ENCODE measurements at regions not wholly inside any gene's neighbourhood (a gene's known extent, or its start where the extent isn't known, plus 50 kb on each side); places are given as distances from the start of the nearest gene placed in this dataset.
"Not testable (repeated sequence)": the region's sequence is repeated elsewhere in the genome, so short reads cannot be mapped to it uniquely, and the experiment has no call there.

- H3K9me2 ChIP-seq (replicated peaks; ENCODE audit: low read depth, low read length) = not testable (repeated sequence)
- H3K4me2 ChIP-seq (ENCODE audit: low read depth, low read length, poor library complexity, severe bottlenecking) = peak overlapping the region; percentile 5
Measured at GRCh38 chr2:111596808-111597705, 286.9 kb downstream of the ANAPC1 start.

GRCh38 chr2:111598944-111599343 lies 285.0 kb downstream of the ANAPC1 start:
- not testable (repeated sequence) for H3K4me2 ChIP-seq (ENCODE audit: low read depth, low read length, poor library complexity, severe bottlenecking); H3K4me1 ChIP-seq (ENCODE audit: insufficient read depth, low read length, poor library complexity, severe bottlenecking); H3K9me3 ChIP-seq (ENCODE audit: insufficient read depth, low read depth, low read length); H3K27me3 ChIP-seq (ENCODE audit: insufficient read depth, low read length, poor library complexity, severe bottlenecking); H3K9me2 ChIP-seq (replicated peaks; ENCODE audit: low read depth, low read length); H4K20me1 ChIP-seq (ENCODE audit: insufficient read depth, low read length, poor library complexity, severe bottlenecking); H3F3A ChIP-seq (ENCODE audit: low read depth); H3K9ac ChIP-seq (ENCODE audit: low read depth, low read length, poor library complexity, severe bottlenecking); H3K36me3 ChIP-seq (ENCODE audit: insufficient read depth, low read length); H3K79me2 ChIP-seq (ENCODE audit: insufficient read depth, low read length); H2AFZ ChIP-seq (ENCODE audit: low read length); H3K4me3 ChIP-seq (ENCODE audit: low read length, poor library complexity, severe bottlenecking)

More at GRCh38 chr2:111596808-111597705, 286.9 kb downstream of the ANAPC1 start:
- H3K4me3 ChIP-seq (ENCODE audit: low read length, poor library complexity, severe bottlenecking); H3K79me2 ChIP-seq (ENCODE audit: insufficient read depth, low read length); H3K27me3 ChIP-seq (ENCODE audit: insufficient read depth, low read length, poor library complexity, severe bottlenecking); H3K4me1 ChIP-seq (ENCODE audit: insufficient read depth, low read length, poor library complexity, severe bottlenecking); H3K9ac ChIP-seq (ENCODE audit: low read depth, low read length, poor library complexity, severe bottlenecking); H3K36me3 ChIP-seq (ENCODE audit: insufficient read depth, low read length); H3K9me3 ChIP-seq (ENCODE audit: insufficient read depth, low read depth, low read length); H3F3A ChIP-seq (ENCODE audit: low read depth); H2AFZ ChIP-seq (ENCODE audit: low read length); H4K20me1 ChIP-seq (ENCODE audit: insufficient read depth, low read length, poor library complexity, severe bottlenecking): not testable (repeated sequence)
- TF ChIP-seq CTCF (conservative IDR thresholded peaks at IDR 0.05; ENCODE audit: low read length) = peak; percentile 28

- not testable (repeated sequence) for H3F3A ChIP-seq (ENCODE audit: low read depth); H3K4me2 ChIP-seq (ENCODE audit: low read depth, low read length, poor library complexity, severe bottlenecking); H3K9ac ChIP-seq (ENCODE audit: low read depth, low read length, poor library complexity, severe bottlenecking); H3K9me3 ChIP-seq (ENCODE audit: insufficient read depth, low read depth, low read length); H3K36me3 ChIP-seq (ENCODE audit: insufficient read depth, low read length); H3K4me3 ChIP-seq (ENCODE audit: low read length, poor library complexity, severe bottlenecking); H3K27me3 ChIP-seq (ENCODE audit: insufficient read depth, low read length, poor library complexity, severe bottlenecking); H3K79me2 ChIP-seq (ENCODE audit: insufficient read depth, low read length); H2AFZ ChIP-seq (ENCODE audit: low read length); H4K20me1 ChIP-seq (ENCODE audit: insufficient read depth, low read length, poor library complexity, severe bottlenecking); H3K4me1 ChIP-seq (ENCODE audit: insufficient read depth, low read length, poor library complexity, severe bottlenecking); H3K9me2 ChIP-seq (replicated peaks; ENCODE audit: low read depth, low read length)
Measured at GRCh38 chr2:111602259-111602658, 281.7 kb downstream of the ANAPC1 start.

GRCh38 chr2:111605798-111606197 lies 278.2 kb downstream of the ANAPC1 start:
- not testable (repeated sequence) for H3K4me2 ChIP-seq (ENCODE audit: low read depth, low read length, poor library complexity, severe bottlenecking); H3K4me1 ChIP-seq (ENCODE audit: insufficient read depth, low read length, poor library complexity, severe bottlenecking); H3K79me2 ChIP-seq (ENCODE audit: insufficient read depth, low read length); H3F3A ChIP-seq (ENCODE audit: low read depth); H3K9me3 ChIP-seq (ENCODE audit: insufficient read depth, low read depth, low read length); H3K4me3 ChIP-seq (ENCODE audit: low read length, poor library complexity, severe bottlenecking); H3K36me3 ChIP-seq (ENCODE audit: insufficient read depth, low read length); H3K27me3 ChIP-seq (ENCODE audit: insufficient read depth, low read length, poor library complexity, severe bottlenecking); H4K20me1 ChIP-seq (ENCODE audit: insufficient read depth, low read length, poor library complexity, severe bottlenecking); H3K9me2 ChIP-seq (replicated peaks; ENCODE audit: low read depth, low read length); H3K9ac ChIP-seq (ENCODE audit: low read depth, low read length, poor library complexity, severe bottlenecking); H2AFZ ChIP-seq (ENCODE audit: low read length)

- not testable (repeated sequence) for H3K27me3 ChIP-seq (ENCODE audit: insufficient read depth, low read length, poor library complexity, severe bottlenecking)
Measured at GRCh38 chr2:111606632-111607031, 277.4 kb downstream of the ANAPC1 start.

GRCh38 chr2:111609146-111609844 lies 274.7 kb downstream of the ANAPC1 start:
- not testable (repeated sequence) for H3K9ac ChIP-seq (ENCODE audit: low read depth, low read length, poor library complexity, severe bottlenecking); H3K4me1 ChIP-seq (ENCODE audit: insufficient read depth, low read length, poor library complexity, severe bottlenecking); H2AFZ ChIP-seq (ENCODE audit: low read length); H3K79me2 ChIP-seq (ENCODE audit: insufficient read depth, low read length); H3K4me2 ChIP-seq (ENCODE audit: low read depth, low read length, poor library complexity, severe bottlenecking); H3K4me3 ChIP-seq (ENCODE audit: low read length, poor library complexity, severe bottlenecking); H3K9me3 ChIP-seq (ENCODE audit: insufficient read depth, low read depth, low read length); H4K20me1 ChIP-seq (ENCODE audit: insufficient read depth, low read length, poor library complexity, severe bottlenecking); H3K27me3 ChIP-seq (ENCODE audit: insufficient read depth, low read length, poor library complexity, severe bottlenecking); H3K36me3 ChIP-seq (ENCODE audit: insufficient read depth, low read length); H3F3A ChIP-seq (ENCODE audit: low read depth); H3K9me2 ChIP-seq (replicated peaks; ENCODE audit: low read depth, low read length)

More at GRCh38 chr2:111606632-111607031, 277.4 kb downstream of the ANAPC1 start:
- H3K9ac ChIP-seq (ENCODE audit: low read depth, low read length, poor library complexity, severe bottlenecking); H3K4me2 ChIP-seq (ENCODE audit: low read depth, low read length, poor library complexity, severe bottlenecking); H3K4me3 ChIP-seq (ENCODE audit: low read length, poor library complexity, severe bottlenecking); H3K36me3 ChIP-seq (ENCODE audit: insufficient read depth, low read length); H3K9me2 ChIP-seq (replicated peaks; ENCODE audit: low read depth, low read length); H3K79me2 ChIP-seq (ENCODE audit: insufficient read depth, low read length); H4K20me1 ChIP-seq (ENCODE audit: insufficient read depth, low read length, poor library complexity, severe bottlenecking); H2AFZ ChIP-seq (ENCODE audit: low read length); H3F3A ChIP-seq (ENCODE audit: low read depth); H3K9me3 ChIP-seq (ENCODE audit: insufficient read depth, low read depth, low read length); H3K4me1 ChIP-seq (ENCODE audit: insufficient read depth, low read length, poor library complexity, severe bottlenecking): not testable (repeated sequence)
